GM19351 (cell line): ENCODE measurements at regions not wholly inside any gene's neighbourhood (a gene's known extent, or its start where the extent isn't known, plus 50 kb on each side); places are given as distances from the start of the nearest gene placed in this dataset.

Source experiments
- ATAC-seq: cut with Tn5 transposase; IDR thresholded peaks from one replicate; pipeline ENCODE4 v1.9.1; 2021; ENCODE audit warnings: mild to moderate bottlenecking, moderate library complexity; ENCODE audit not compliant: unreplicated experiment

GRCh38 chr17:12287953-12288352, 267.3 kb downstream of the MAP2K4 start:
- no peak for ATAC-seq

- ATAC-seq = no peak
These were observed 269.5 kb downstream of the MAP2K4 start for GRCh38 chr17:12290207-12290606.

GRCh38 chr17:12296209-12296625, 275.5 kb downstream of the MAP2K4 start:
- ATAC-seq = no peak

GRCh38 chr17:12301551-12301950, 280.9 kb downstream of the MAP2K4 start:
- no peak for ATAC-seq

- ATAC-seq = no peak
These were observed 282.0 kb downstream of the MAP2K4 start for GRCh38 chr17:12302711-12303110.

- ATAC-seq = no peak
These were observed 290.1 kb downstream of the MAP2K4 start for GRCh38 chr17:12310811-12311210.

- no peak for ATAC-seq
These were observed 292.0 kb downstream of the MAP2K4 start for GRCh38 chr17:12312692-12313091.

GRCh38 chr17:12313786-12314185, 293.1 kb downstream of the MAP2K4 start:
- ATAC-seq = no peak

GRCh38 chr17:12316021-12316420, 295.3 kb downstream of the MAP2K4 start:
- ATAC-seq = no peak

GRCh38 chr17:12318571-12319266, 298.0 kb downstream of the MAP2K4 start:
- ATAC-seq = no peak

- no peak for ATAC-seq
These were observed 299.6 kb downstream of the MAP2K4 start for GRCh38 chr17:12320286-12320685.

GRCh38 chr17:12328204-12328603, 307.5 kb downstream of the MAP2K4 start:
- no peak for ATAC-seq

GRCh38 chr17:12330456-12330855, 309.8 kb downstream of the MAP2K4 start:
- no peak for ATAC-seq

- ATAC-seq = no peak
These were observed 320.7 kb downstream of the MAP2K4 start for GRCh38 chr17:12341328-12341727.

GRCh38 chr17:12342161-12342560, 321.5 kb downstream of the MAP2K4 start:
- no peak for ATAC-seq

GRCh38 chr17:12342609-12343435, 322.1 kb downstream of the MAP2K4 start:
- peak; percentile 79 for ATAC-seq

- ATAC-seq = no peak
These were observed 317.2 kb upstream of the MYOCD start for GRCh38 chr17:12348476-12348875.

- ATAC-seq = no peak
These were observed 316.4 kb upstream of the MYOCD start for GRCh38 chr17:12349297-12349696.

GRCh38 chr17:12352127-12352526, 313.6 kb upstream of the MYOCD start:
- ATAC-seq = no peak

- ATAC-seq = no peak
These were observed 308.1 kb upstream of the MYOCD start for GRCh38 chr17:12357600-12357999.

- no peak for ATAC-seq
These were observed 307.2 kb upstream of the MYOCD start for GRCh38 chr17:12358477-12358876.

GRCh38 chr17:12362853-12363455, 302.7 kb upstream of the MYOCD start:
- ATAC-seq = no peak
